ENCODE measurements at regions not wholly inside any gene's neighbourhood (a gene's known extent, or its start where the extent isn't known, plus 50 kb on each side); places are given as distances from the start of the nearest gene placed in this dataset.

DNA sequence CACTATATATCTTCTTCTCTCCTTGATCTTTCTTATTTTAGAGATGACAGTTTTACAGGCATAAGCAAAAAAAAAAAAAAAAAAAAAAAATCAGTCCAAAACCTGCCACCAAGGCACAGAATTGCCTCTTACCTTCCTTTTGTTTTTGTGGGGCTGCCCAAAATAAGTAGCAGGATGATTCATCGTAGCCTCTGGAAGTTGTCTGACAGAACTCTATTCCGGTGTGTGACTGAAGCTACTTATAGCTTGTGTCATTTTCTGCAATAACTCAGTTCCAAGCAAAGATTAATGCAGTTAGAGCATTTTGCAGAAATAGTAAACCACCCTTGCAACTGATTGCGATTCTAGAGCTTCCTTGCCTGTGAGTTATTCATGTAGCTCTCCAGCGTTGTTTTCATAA lies 186.8 kb downstream of the KIF2B start:
- DNase-seq, result no peak
- Histone ChIP-seq H3K9me2 (replicated peaks; ENCODE audit: low read length) (no peaks in the 10 kb centered on the region), H3K4me3 (ENCODE audit: low read length) (no peak overlapping the region), H3K4me1 (ENCODE audit: insufficient read depth, low read length) (no peaks in the 10 kb centered on the region), H3K36me3 (ENCODE audit: low read depth, low read length) (no peaks in the 10 kb centered on the region), H3F3A (ENCODE audit: low read length, unreplicated experiment) (no peaks in the 10 kb centered on the region), H3K4me2 (ENCODE audit: low read length) (no peak overlapping the region), H3K9me3 (ENCODE audit: low read length) (peaks cover 34% of the 10 kb centered on the region), H3K27me3 (ENCODE audit: low read length) (no peaks in the 10 kb centered on the region), H3K27ac (ENCODE audit: low read length) (no peak overlapping the region), H3K9ac (ENCODE audit: low read length) (no peak overlapping the region), H4K20me1 (ENCODE audit: low read length) (no peaks in the 10 kb centered on the region), H2AFZ (ENCODE audit: low read length) (no peak overlapping the region), H3K79me2 (ENCODE audit: low read length) (no peaks in the 10 kb centered on the region)
- ChIA-PET POLR2A (ENCODE audit: unreplicated experiment) (no interaction called here), CTCF (no interaction called here)
- TF ChIP-seq EZH2phosphoT487 (IDR thresholded peaks at IDR 0.05; ENCODE audit: borderline replicate concordance, low read length) (no peak), EZH2 (IDR thresholded peaks at IDR 0.05; ENCODE audit: low read length, unreplicated experiment) (no peak)
- TF ChIP-seq, protein P1, sequence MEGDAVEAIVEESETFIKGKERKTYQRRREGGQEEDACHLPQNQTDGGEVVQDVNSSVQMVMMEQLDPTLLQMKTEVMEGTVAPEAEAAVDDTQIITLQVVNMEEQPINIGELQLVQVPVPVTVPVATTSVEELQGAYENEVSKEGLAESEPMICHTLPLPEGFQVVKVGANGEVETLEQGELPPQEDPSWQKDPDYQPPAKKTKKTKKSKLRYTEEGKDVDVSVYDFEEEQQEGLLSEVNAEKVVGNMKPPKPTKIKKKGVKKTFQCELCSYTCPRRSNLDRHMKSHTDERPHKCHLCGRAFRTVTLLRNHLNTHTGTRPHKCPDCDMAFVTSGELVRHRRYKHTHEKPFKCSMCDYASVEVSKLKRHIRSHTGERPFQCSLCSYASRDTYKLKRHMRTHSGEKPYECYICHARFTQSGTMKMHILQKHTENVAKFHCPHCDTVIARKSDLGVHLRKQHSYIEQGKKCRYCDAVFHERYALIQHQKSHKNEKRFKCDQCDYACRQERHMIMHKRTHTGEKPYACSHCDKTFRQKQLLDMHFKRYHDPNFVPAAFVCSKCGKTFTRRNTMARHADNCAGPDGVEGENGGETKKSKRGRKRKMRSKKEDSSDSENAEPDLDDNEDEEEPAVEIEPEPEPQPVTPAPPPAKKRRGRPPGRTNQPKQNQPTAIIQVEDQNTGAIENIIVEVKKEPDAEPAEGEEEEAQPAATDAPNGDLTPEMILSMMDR (conservative IDR thresholded peaks at IDR 0.05; ENCODE audit: low read depth, low read length), result no peak
- ATAC-seq, result no peak
- intact Hi-C loops (cut with micrococcal nuclease), result no loop called here
- no TSS peak for BruUV-seq (replicated peaks)

DNA sequence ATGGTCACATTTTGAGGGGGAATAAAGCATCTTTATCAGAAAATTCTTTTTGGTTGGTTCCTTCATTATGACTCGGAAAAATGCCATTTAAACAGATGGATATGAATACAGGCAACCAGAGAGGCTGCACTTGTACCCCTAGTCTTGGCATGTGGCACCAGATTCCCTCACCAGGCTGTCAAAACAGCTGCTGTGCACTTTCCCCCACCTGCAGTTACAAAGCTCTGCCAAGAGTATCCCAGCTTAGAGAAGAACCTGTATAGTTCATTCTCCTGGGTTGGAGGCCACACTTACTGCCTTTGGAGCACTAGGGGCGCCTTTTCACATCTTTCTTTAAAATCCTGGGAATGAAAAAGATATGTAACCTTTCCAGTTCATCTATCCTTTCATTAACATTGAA lies 190.3 kb downstream of the KIF2B start:
- POLR2A ChIA-PET (ENCODE audit: unreplicated experiment), result no interaction called here
- no peaks in the 10 kb centered on the region for H3K9me2 ChIP-seq (replicated peaks; ENCODE audit: low read length)
- ATAC-seq, result no peak
- H3K79me2 ChIP-seq (ENCODE audit: low read length), result no peaks in the 10 kb centered on the region
- H3K4me1 ChIP-seq (ENCODE audit: insufficient read depth, low read length), result no peaks in the 10 kb centered on the region
- CTCF ChIA-PET, result no interaction called here
- H3K36me3 ChIP-seq (ENCODE audit: low read depth, low read length), result no peaks in the 10 kb centered on the region
- DNase-seq, result no peak
- no peak overlapping the region for H3K4me2 ChIP-seq (ENCODE audit: low read length)
- intact Hi-C loops (cut with micrococcal nuclease), result no loop called here
- no peaks in the 10 kb centered on the region for H4K20me1 ChIP-seq (ENCODE audit: low read length)
- no peak overlapping the region for H3K4me3 ChIP-seq (ENCODE audit: low read length)
- no peaks in the 10 kb centered on the region for H3F3A ChIP-seq (ENCODE audit: low read length, unreplicated experiment)
- no peak overlapping the region for H3K9ac ChIP-seq (ENCODE audit: low read length)
- peaks cover 26% of the 10 kb centered on the region for H3K9me3 ChIP-seq (ENCODE audit: low read length)
- no peak overlapping the region for H2AFZ ChIP-seq (ENCODE audit: low read length)
- no TSS peak for BruUV-seq (replicated peaks)
- TF ChIP-seq, protein P1 (conservative IDR thresholded peaks at IDR 0.05; ENCODE audit: low read depth, low read length), result no peak
- TF ChIP-seq EZH2 (IDR thresholded peaks at IDR 0.05; ENCODE audit: low read length, unreplicated experiment) (no peak), EZH2phosphoT487 (IDR thresholded peaks at IDR 0.05; ENCODE audit: borderline replicate concordance, low read length) (no peak)
- H3K27me3 ChIP-seq (ENCODE audit: low read length), result no peaks in the 10 kb centered on the region
- no peak overlapping the region for H3K27ac ChIP-seq (ENCODE audit: low read length)

DNA sequence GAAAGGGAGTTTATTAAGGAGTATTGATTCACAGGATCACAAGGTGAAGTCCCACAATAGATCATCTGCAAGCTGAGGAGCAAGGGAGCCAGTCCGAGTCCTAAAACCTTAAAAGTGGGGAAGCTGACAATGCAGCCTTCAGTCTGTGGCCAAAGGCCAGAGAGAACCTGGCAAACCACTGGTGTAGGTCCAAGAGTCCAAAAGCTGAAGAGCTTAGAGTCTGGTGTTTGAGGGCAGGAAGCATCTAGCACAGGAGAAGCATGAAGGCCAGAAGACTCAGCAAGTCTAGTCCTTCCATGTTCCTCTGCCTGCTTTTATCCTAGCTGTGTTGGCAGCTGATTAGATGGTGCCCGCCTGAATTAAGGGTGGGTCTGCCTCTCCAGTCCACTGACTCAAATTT lies 193.0 kb downstream of the KIF2B start:
- Histone ChIP-seq H3K79me2 (ENCODE audit: low read length) (no peaks in the 10 kb centered on the region), H4K20me1 (ENCODE audit: low read length) (no peaks in the 10 kb centered on the region), H3F3A (ENCODE audit: low read length, unreplicated experiment) (no peaks in the 10 kb centered on the region), H3K4me2 (ENCODE audit: low read length) (no peak overlapping the region), H3K4me3 (ENCODE audit: low read length) (no peak overlapping the region), H3K9me3 (ENCODE audit: low read length) (peaks cover 33% of the 10 kb centered on the region), H3K4me1 (ENCODE audit: insufficient read depth, low read length) (no peaks in the 10 kb centered on the region), H3K27ac (ENCODE audit: low read length) (no peak overlapping the region), H3K27me3 (ENCODE audit: low read length) (no peaks in the 10 kb centered on the region), H2AFZ (ENCODE audit: low read length) (no peak overlapping the region), H3K36me3 (ENCODE audit: low read depth, low read length) (no peaks in the 10 kb centered on the region), H3K9me2 (replicated peaks; ENCODE audit: low read length) (no peaks in the 10 kb centered on the region), H3K9ac (ENCODE audit: low read length) (no peak overlapping the region)
- POLR2A ChIA-PET (ENCODE audit: unreplicated experiment), result no interaction called here
- intact Hi-C loops (cut with micrococcal nuclease), result no loop called here
- TF ChIP-seq EZH2phosphoT487 (IDR thresholded peaks at IDR 0.05; ENCODE audit: borderline replicate concordance, low read length), result no peak
- TF ChIP-seq EZH2 (IDR thresholded peaks at IDR 0.05; ENCODE audit: low read length, unreplicated experiment), result no peak
- TF ChIP-seq, protein P1 (conservative IDR thresholded peaks at IDR 0.05; ENCODE audit: low read depth, low read length), result no peak
- CTCF ChIA-PET, result no interaction called here
- BruUV-seq (replicated peaks), result no TSS peak
- no peak for ATAC-seq
- DNase-seq, result no peak
